ENCODE measurements at regions not wholly inside any gene's neighbourhood (a gene's known extent, or its start where the extent isn't known, plus 50 kb on each side); places are given as distances from the start of the nearest gene placed in this dataset.

GRCh38 chr2:226403369-226403768, 396.3 kb downstream of the IRS1 start:
- TF ChIP-seq, protein P1, sequence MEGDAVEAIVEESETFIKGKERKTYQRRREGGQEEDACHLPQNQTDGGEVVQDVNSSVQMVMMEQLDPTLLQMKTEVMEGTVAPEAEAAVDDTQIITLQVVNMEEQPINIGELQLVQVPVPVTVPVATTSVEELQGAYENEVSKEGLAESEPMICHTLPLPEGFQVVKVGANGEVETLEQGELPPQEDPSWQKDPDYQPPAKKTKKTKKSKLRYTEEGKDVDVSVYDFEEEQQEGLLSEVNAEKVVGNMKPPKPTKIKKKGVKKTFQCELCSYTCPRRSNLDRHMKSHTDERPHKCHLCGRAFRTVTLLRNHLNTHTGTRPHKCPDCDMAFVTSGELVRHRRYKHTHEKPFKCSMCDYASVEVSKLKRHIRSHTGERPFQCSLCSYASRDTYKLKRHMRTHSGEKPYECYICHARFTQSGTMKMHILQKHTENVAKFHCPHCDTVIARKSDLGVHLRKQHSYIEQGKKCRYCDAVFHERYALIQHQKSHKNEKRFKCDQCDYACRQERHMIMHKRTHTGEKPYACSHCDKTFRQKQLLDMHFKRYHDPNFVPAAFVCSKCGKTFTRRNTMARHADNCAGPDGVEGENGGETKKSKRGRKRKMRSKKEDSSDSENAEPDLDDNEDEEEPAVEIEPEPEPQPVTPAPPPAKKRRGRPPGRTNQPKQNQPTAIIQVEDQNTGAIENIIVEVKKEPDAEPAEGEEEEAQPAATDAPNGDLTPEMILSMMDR (IDR thresholded peaks at IDR 0.05): no peak
- no peak for TF ChIP-seq POLR2A (IDR thresholded peaks at IDR 0.05)
- no peak for TF ChIP-seq POLR2AphosphoS5 (IDR thresholded peaks at IDR 0.05)
